Neuronal stem cell (in vitro differentiated cells): ENCODE measurements at regions not wholly inside any gene's neighbourhood (a gene's known extent, or its start where the extent isn't known, plus 50 kb on each side); places are given as distances from the start of the nearest gene placed in this dataset.

Experiments used
- DNase-seq: peaks from one replicate; pipeline ENCODE4 v3.0.0-alpha.2; 2013; ENCODE audit warnings: low spot score
- H2AFZ ChIP-seq: one replicate; pipeline ENCODE4 v1.6.1; 2013; ENCODE audit warnings: mild to moderate bottlenecking, low read length, inconsistent platforms
- H2AK5ac ChIP-seq: 2 replicates; pipeline ENCODE4 v1.6.1; 2013; ENCODE audit warnings: low read depth, mild to moderate bottlenecking, inconsistent platforms, low read length, moderate library complexity, mixed read lengths
- H2BK120ac ChIP-seq: 2 replicates; pipeline ENCODE4 v1.6.1; 2013; ENCODE audit warnings: low read depth, mild to moderate bottlenecking, inconsistent platforms, low read length, moderate library complexity, mixed read lengths
- H2BK12ac ChIP-seq: one replicate; pipeline ENCODE4 v1.6.1; 2013; ENCODE audit warnings: low read length, inconsistent platforms
- H2BK15ac ChIP-seq: 2 replicates; pipeline ENCODE4 v1.6.1; 2013; ENCODE audit warnings: mild to moderate bottlenecking, low read length, inconsistent platforms, mixed read lengths
- H2BK5ac ChIP-seq: one replicate; pipeline ENCODE4 v1.6.1; 2013; ENCODE audit warnings: inconsistent platforms, mild to moderate bottlenecking, low read length, moderate library complexity
- H3K14ac ChIP-seq: one replicate; pipeline ENCODE4 v1.6.1; 2013; ENCODE audit warnings: low read length, inconsistent platforms
- H3K18ac ChIP-seq: 2 replicates; pipeline ENCODE4 v1.6.1; 2013; ENCODE audit warnings: low read length, inconsistent platforms
- H3K23ac ChIP-seq: 2 replicates; pipeline ENCODE4 v1.6.1; 2013; ENCODE audit warnings: low read depth, mild to moderate bottlenecking, mixed read lengths, low read length, inconsistent platforms; ENCODE audit not compliant: poor library complexity
- H3K27ac ChIP-seq: replicated peaks from 3 replicates; pipeline ENCODE4 v1.5.1; 2013; ENCODE audit warnings: low read length, inconsistent platforms
- H3K27me3 ChIP-seq, 3 experiments: 2 replicates each; pipeline ENCODE4 v1.6.1; 2013; ENCODE audit warnings: low read length in 3 of 3, mild to moderate bottlenecking in 2 of 3, inconsistent platforms in 1 of 3, low read depth in 1 of 3, mixed read lengths in 1 of 3, moderate library complexity in 1 of 3; ENCODE audit not compliant: control insufficient read depth in 3 of 3, insufficient read depth in 3 of 3
- H3K36me3 ChIP-seq, 2 donors: replicated peaks in 1 of 2; 2 replicates each; pipeline ENCODE4 v1.6.1; 2013; ENCODE audit warnings: low read length in 2 of 2; ENCODE audit not compliant: control insufficient read depth in 2 of 2, insufficient read depth in 2 of 2
- H3K4ac ChIP-seq: 2 replicates; pipeline ENCODE4 v1.6.1; 2013; ENCODE audit warnings: inconsistent platforms, mild to moderate bottlenecking, low read length, moderate library complexity
- H3K4me1 ChIP-seq, 2 donors: 1 replicate in 1 of 2; 2 replicates in 1 of 2; pipeline ENCODE4 v1.6.1; 2013; ENCODE audit warnings: low read length in 2 of 2, low read depth in 1 of 2; ENCODE audit not compliant: control insufficient read depth in 2 of 2, insufficient read depth in 1 of 2
- H3K4me2 ChIP-seq: one replicate; pipeline ENCODE4 v1.6.1; 2013; ENCODE audit warnings: mild to moderate bottlenecking, low read length, inconsistent platforms; ENCODE audit not compliant: insufficient read depth, poor library complexity, severe bottlenecking
- H3K4me3 ChIP-seq, 2 donors: 2 replicates each; pipeline ENCODE4 v1.5.1; 2013; ENCODE audit warnings: low read length in 2 of 2, mild to moderate bottlenecking in 2 of 2, inconsistent platforms in 1 of 2, moderate library complexity in 1 of 2
- H3K79me1 ChIP-seq: one replicate; pipeline ENCODE4 v1.6.1; 2013; ENCODE audit warnings: low read depth, mild to moderate bottlenecking, inconsistent platforms, low read length, moderate library complexity
- H3K9ac ChIP-seq: one replicate; pipeline ENCODE4 v1.6.1; 2013; ENCODE audit warnings: mild to moderate bottlenecking, low read depth, low read length, inconsistent platforms; ENCODE audit not compliant: poor library complexity
- H3K9me3 ChIP-seq, 2 donors: replicated peaks in 1 of 2; 2 replicates each; pipeline versions ENCODE3 to v1.6.1; 2013; ENCODE audit warnings: low read length in 2 of 2, mild to moderate bottlenecking in 2 of 2, inconsistent platforms in 1 of 2, low read depth in 1 of 2, mixed read lengths in 1 of 2, moderate library complexity in 1 of 2; ENCODE audit not compliant: control insufficient read depth in 2 of 2, insufficient read depth in 1 of 2
- H4K8ac ChIP-seq: one replicate; pipeline ENCODE4 v1.6.1; 2013; ENCODE audit warnings: low read depth, mild to moderate bottlenecking, inconsistent platforms, low read length, moderate library complexity
- H4K91ac ChIP-seq: one replicate; pipeline ENCODE4 v1.6.1; 2013; ENCODE audit warnings: low read length, low read depth, mild to moderate bottlenecking, inconsistent platforms; ENCODE audit not compliant: poor library complexity
- WGBS, 2 donors: extraction: QIAGEN DNeasy Blood & Tissue Kit; methylation state at CpG; one replicate each; pipeline ENCODE4 v1.1.7; 2013; ENCODE audit warnings: missing lambda C conversion rate in 2 of 2, mixed read lengths in 1 of 2; ENCODE audit not compliant: insufficient read length in 2 of 2, insufficient replicate concordance in 1 of 2; ENCODE audit errors: extremely low coverage in 2 of 2; 5-methylcytosine and 5-hydroxymethylcytosine counted together

DNA sequence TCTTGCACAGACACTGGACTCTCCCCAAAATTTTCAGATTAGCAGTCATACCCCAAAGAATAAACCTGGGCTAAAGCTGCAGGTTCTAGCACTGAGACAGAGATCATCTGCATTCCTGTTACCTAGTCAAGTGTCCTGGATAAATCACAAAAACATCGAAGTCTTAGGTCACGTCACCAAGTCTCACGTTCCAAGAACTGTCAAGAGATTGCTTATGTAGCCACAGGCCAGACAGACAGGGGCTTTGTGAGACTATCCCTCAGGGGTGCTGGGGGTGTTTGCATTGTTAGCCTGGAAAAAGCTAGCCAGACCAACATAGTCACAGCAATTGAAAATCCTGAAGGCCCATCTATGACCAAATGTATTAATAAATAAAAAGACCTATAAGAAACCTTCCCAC, 243.1 kb upstream of the PREP start:
- no peak overlapping the region for H2BK5ac ChIP-seq
- no CpG with 5 or more reads among the region's 3 CpGs for WGBS, 2 donors
- H2BK120ac ChIP-seq, result no peak overlapping the region
- no peak overlapping the region for H3K14ac ChIP-seq
- no peak overlapping the region for H3K4me2 ChIP-seq
- H2AFZ ChIP-seq, result no peak overlapping the region
- H3K4me3 ChIP-seq, result no peak overlapping the region
- H3K27ac ChIP-seq, result no peak overlapping the region
- no peak overlapping the region for H3K9ac ChIP-seq
- H4K91ac ChIP-seq, result no peak overlapping the region
- no peaks in the 10 kb centered on the region for H3K27me3 ChIP-seq
- no peak overlapping the region for H2BK15ac ChIP-seq
- H2BK12ac ChIP-seq, result no peak overlapping the region
- no peaks in the 10 kb centered on the region for H3K79me1 ChIP-seq
- no peaks in the 10 kb centered on the region for H3K9me3 ChIP-seq
- no peak overlapping the region for H3K18ac ChIP-seq
- H2AK5ac ChIP-seq, result no peak overlapping the region
- H3K23ac ChIP-seq, result no peak overlapping the region
- no peak for DNase-seq
- no peaks in the 10 kb centered on the region for H3K36me3 ChIP-seq
- peaks cover 0 to 3% of the 10 kb centered on the region in 2 donors for H3K4me1 ChIP-seq
- H3K4ac ChIP-seq, result no peak overlapping the region
- H4K8ac ChIP-seq, result no peak overlapping the region

GRCh38 chr6:105645156-105645555, 242.3 kb upstream of the PREP start:
- H3K36me3 ChIP-seq, result no peaks in the 10 kb centered on the region
- no peak overlapping the region for H4K8ac ChIP-seq
- H2BK12ac ChIP-seq, result no peak overlapping the region
- H3K14ac ChIP-seq, result no peak overlapping the region
- no CpG with 5 or more reads among the region's 1 CpG for WGBS, 2 donors
- no peak overlapping the region for H3K27ac ChIP-seq
- no peaks in the 10 kb centered on the region for H3K27me3 ChIP-seq
- no peak overlapping the region for H3K4ac ChIP-seq
- no peak overlapping the region for H2BK120ac ChIP-seq
- H3K4me1 ChIP-seq, result peaks cover 0 to 3% of the 10 kb centered on the region in 2 donors
- no peak overlapping the region for H3K4me2 ChIP-seq
- H3K9ac ChIP-seq, result no peak overlapping the region
- no peak overlapping the region for H3K23ac ChIP-seq
- H3K4me3 ChIP-seq, result no peak overlapping the region
- no peaks in the 10 kb centered on the region for H3K79me1 ChIP-seq
- no peak for DNase-seq
- H2BK15ac ChIP-seq, result no peak overlapping the region
- no peaks in the 10 kb centered on the region for H3K9me3 ChIP-seq
- no peak overlapping the region for H2BK5ac ChIP-seq
- no peak overlapping the region for H3K18ac ChIP-seq
- H2AFZ ChIP-seq, result no peak overlapping the region
- no peak overlapping the region for H4K91ac ChIP-seq
- no peak overlapping the region for H2AK5ac ChIP-seq

- H2BK12ac ChIP-seq, result no peak overlapping the region
- no peaks in the 10 kb centered on the region for H3K27me3 ChIP-seq
- H2BK120ac ChIP-seq, result no peak overlapping the region
- no peak overlapping the region for H3K14ac ChIP-seq
- H3K23ac ChIP-seq, result no peak overlapping the region
- DNase-seq, result no peak
- no peak overlapping the region for H2AK5ac ChIP-seq
- H3K27ac ChIP-seq, result no peak overlapping the region
- no peak overlapping the region for H2BK15ac ChIP-seq
- H3K4me1 ChIP-seq, result peaks cover 0 to 3% of the 10 kb centered on the region in 2 donors
- no peak overlapping the region for H3K4me2 ChIP-seq
- no peak overlapping the region for H3K4ac ChIP-seq
- no CpG with 5 or more reads among the region's 3 CpGs for WGBS, 2 donors
- no peaks in the 10 kb centered on the region for H3K79me1 ChIP-seq
- no peak overlapping the region for H3K4me3 ChIP-seq
- no peaks in the 10 kb centered on the region for H3K9me3 ChIP-seq
- no peak overlapping the region for H2AFZ ChIP-seq
- no peak overlapping the region for H2BK5ac ChIP-seq
- H4K91ac ChIP-seq, result no peak overlapping the region
- no peak overlapping the region for H3K9ac ChIP-seq
- H3K36me3 ChIP-seq, result no peaks in the 10 kb centered on the region
- H4K8ac ChIP-seq, result no peak overlapping the region
- H3K18ac ChIP-seq, result no peak overlapping the region
Measured at GRCh38 chr6:105644691-105645090, 241.8 kb upstream of the PREP start.

DNA sequence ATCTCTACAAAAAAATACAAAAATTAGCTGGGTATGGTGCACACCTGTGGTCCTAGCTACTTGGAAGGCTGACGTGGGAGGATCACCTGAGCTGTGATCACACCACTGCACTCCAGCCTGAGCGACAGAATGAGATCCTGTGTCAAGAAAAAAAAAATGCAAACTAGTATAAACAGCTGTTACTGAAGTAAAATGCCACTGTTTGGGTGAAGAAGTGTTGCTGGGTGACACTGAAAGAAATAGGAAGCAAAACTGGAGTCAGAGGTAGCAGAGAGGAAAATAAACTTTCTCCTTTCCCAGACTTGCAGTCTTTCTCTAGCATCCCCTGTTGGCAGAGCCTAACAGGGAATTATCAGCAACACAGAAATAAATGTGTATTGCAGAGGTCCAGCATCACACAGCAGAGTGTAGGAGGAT, 241.2 kb upstream of the PREP start:
- H3K27me3 ChIP-seq, result no peaks in the 10 kb centered on the region
- WGBS, 2 donors, result no CpG with 5 or more reads among the region's 2 CpGs
- no peak overlapping the region for H2BK15ac ChIP-seq
- H3K4me2 ChIP-seq, result no peak overlapping the region
- H3K4ac ChIP-seq, result no peak overlapping the region
- no peaks in the 10 kb centered on the region for H3K9me3 ChIP-seq
- no peak overlapping the region for H3K27ac ChIP-seq
- no peak overlapping the region for H3K9ac ChIP-seq
- H4K91ac ChIP-seq, result no peak overlapping the region
- H3K36me3 ChIP-seq, result no peaks in the 10 kb centered on the region
- no peak overlapping the region for H4K8ac ChIP-seq
- no peak overlapping the region for H2BK12ac ChIP-seq
- no peaks in the 10 kb centered on the region for H3K79me1 ChIP-seq
- no peak overlapping the region for H3K14ac ChIP-seq
- H2AFZ ChIP-seq, result no peak overlapping the region
- peaks cover 0 to 3% of the 10 kb centered on the region in 2 donors for H3K4me1 ChIP-seq
- H2AK5ac ChIP-seq, result no peak overlapping the region
- no peak overlapping the region for H2BK5ac ChIP-seq
- H3K18ac ChIP-seq, result no peak overlapping the region
- DNase-seq, result no peak
- no peak overlapping the region for H3K4me3 ChIP-seq
- no peak overlapping the region for H2BK120ac ChIP-seq
- H3K23ac ChIP-seq, result no peak overlapping the region
